ENCODE measurements at regions not wholly inside any gene's neighbourhood (a gene's known extent, or its start where the extent isn't known, plus 50 kb on each side); places are given as distances from the start of the nearest gene placed in this dataset.

DNA sequence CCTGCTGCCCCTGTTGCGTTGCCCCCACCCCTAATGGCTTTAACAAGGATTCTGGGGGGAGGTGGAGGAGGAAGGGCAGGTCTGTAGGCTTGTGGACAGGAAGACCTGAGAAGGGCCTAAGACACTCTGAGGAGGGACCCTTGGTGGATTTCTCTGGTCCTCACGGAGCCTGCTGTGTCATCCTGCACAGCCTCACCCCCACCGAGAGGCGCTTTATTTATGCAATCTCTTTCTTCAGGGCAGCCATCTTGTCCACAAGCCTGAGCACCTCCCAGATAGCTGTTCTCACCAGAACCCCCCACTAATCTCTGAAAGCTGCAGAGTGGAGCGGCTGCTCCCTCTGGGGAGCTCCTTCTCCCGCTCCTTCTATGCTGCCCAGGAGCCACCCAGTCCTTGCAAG is 59.3 kb upstream of the MLN start:
- Histone ChIP-seq H3K4me1 (replicated peaks in 1 of 2) (peaks cover 0 to 6% of the 10 kb centered on the region in 2 donors), H3K4me3 (no peak overlapping the region), H3K27me3 (no peaks in the 10 kb centered on the region), H3K36me3 (replicated peaks in 1 of 2) (no peaks in the 10 kb centered on the region), H3K9me3 (replicated peaks in 1 of 3) (no peaks in the 10 kb centered on the region), H3K27ac (no peak overlapping the region)
- intact Hi-C loops (cut with DNase I): no loop called here
- 87 to 95% (median 94%) methylated on average over 6 of the region's 6 CpGs for WGBS, 4 donors
- TF ChIP-seq, protein P1, sequence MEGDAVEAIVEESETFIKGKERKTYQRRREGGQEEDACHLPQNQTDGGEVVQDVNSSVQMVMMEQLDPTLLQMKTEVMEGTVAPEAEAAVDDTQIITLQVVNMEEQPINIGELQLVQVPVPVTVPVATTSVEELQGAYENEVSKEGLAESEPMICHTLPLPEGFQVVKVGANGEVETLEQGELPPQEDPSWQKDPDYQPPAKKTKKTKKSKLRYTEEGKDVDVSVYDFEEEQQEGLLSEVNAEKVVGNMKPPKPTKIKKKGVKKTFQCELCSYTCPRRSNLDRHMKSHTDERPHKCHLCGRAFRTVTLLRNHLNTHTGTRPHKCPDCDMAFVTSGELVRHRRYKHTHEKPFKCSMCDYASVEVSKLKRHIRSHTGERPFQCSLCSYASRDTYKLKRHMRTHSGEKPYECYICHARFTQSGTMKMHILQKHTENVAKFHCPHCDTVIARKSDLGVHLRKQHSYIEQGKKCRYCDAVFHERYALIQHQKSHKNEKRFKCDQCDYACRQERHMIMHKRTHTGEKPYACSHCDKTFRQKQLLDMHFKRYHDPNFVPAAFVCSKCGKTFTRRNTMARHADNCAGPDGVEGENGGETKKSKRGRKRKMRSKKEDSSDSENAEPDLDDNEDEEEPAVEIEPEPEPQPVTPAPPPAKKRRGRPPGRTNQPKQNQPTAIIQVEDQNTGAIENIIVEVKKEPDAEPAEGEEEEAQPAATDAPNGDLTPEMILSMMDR (IDR thresholded peaks at IDR 0.05): no peak
- no peak for TF ChIP-seq POLR2A (IDR thresholded peaks at IDR 0.05)
- no peak for DNase-seq

DNA sequence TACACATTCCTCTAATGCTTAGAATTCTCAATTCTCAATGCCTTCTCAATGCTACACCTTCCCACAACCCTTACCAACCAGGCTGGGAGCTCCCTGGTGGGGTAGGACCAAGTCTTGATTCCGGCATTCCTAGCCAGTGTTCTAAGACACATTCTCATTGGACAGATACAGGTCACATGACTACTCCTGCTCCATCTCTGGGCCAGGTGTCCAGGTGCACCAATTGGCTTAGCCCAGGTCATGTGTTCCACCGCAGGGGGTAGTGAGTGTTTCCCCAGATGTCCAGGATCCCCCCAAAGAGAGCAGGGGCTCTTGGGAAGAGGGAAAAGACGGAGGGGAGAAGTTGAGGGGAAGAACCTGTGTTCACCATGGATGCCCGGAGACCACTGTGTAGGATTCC is 58.7 kb upstream of the MLN start:
- no peak for DNase-seq
- 78 to 95% (median 86%) methylated on average over 4 of the region's 4 CpGs for WGBS, 4 donors
- H3K9me3 ChIP-seq (replicated peaks in 1 of 3): no peaks in the 10 kb centered on the region
- no peaks in the 10 kb centered on the region for H3K27me3 ChIP-seq
- H3K36me3 ChIP-seq (replicated peaks in 1 of 2): no peaks in the 10 kb centered on the region
- no peak for TF ChIP-seq POLR2A (IDR thresholded peaks at IDR 0.05)
- TF ChIP-seq, protein P1 (IDR thresholded peaks at IDR 0.05): no peak
- no peak overlapping the region for H3K27ac ChIP-seq
- H3K4me3 ChIP-seq: no peak overlapping the region
- intact Hi-C loops (cut with DNase I): no loop called here
- peaks cover 0 to 6% of the 10 kb centered on the region in 2 donors for H3K4me1 ChIP-seq (replicated peaks in 1 of 2)

- Histone ChIP-seq H3K36me3 (replicated peaks in 1 of 2) (no peaks in the 10 kb centered on the region), H3K9me3 (replicated peaks in 1 of 3) (no peaks in the 10 kb centered on the region), H3K27me3 (no peaks in the 10 kb centered on the region), H3K27ac (no peak overlapping the region), H3K4me3 (no peak overlapping the region), H3K4me1 (replicated peaks in 1 of 2) (peaks cover 0 to 6% of the 10 kb centered on the region in 2 donors)
- no peak for DNase-seq
- TF ChIP-seq, protein P1 (IDR thresholded peaks at IDR 0.05): no peak
- no peak for TF ChIP-seq POLR2A (IDR thresholded peaks at IDR 0.05)
- 50 to 72% (median 67%) methylated on average over 2 of the region's 2 CpGs for WGBS, 4 donors
- intact Hi-C loops (cut with DNase I): no loop called here
Observed at GRCh38 chr6:33861722-33862121, 57.9 kb upstream of the MLN start.

GRCh38 chr6:33860706-33861474 is 57.1 kb upstream of the MLN start:
- no peaks in the 10 kb centered on the region for H3K9me3 ChIP-seq (replicated peaks in 1 of 3)
- no peak overlapping the region for H3K27ac ChIP-seq
- no peaks in the 10 kb centered on the region for H3K27me3 ChIP-seq
- no peak for DNase-seq
- H3K4me1 ChIP-seq (replicated peaks in 1 of 2): peaks cover 0 to 6% of the 10 kb centered on the region in 2 donors
- no peak overlapping the region for H3K4me3 ChIP-seq
- H3K36me3 ChIP-seq (replicated peaks in 1 of 2): no peaks in the 10 kb centered on the region
- intact Hi-C loops (cut with DNase I): no loop called here
- 37 to 52% (median 45%) methylated on average over 3 to 7 of the region's 7 CpGs for WGBS, 4 donors
- TF ChIP-seq, protein P1 (IDR thresholded peaks at IDR 0.05): no peak

All from adrenal gland (tissue), 9 donors.